ENCODE measurements at regions not wholly inside any gene's neighbourhood (a gene's known extent, or its start where the extent isn't known, plus 50 kb on each side); places are given as distances from the start of the nearest gene placed in this dataset.
"Not testable (repeated sequence)": the region's sequence is repeated elsewhere in the genome, so short reads cannot be mapped to it uniquely, and the experiment has no call there.

GRCh38 chr7:52362521-52362920, 672.9 kb upstream of the POM121L12 start:
- no peak for DNase-seq
- no peak overlapping the region for H3K4me3 Mint-ChIP-seq
- ATAC-seq (replicated peaks), result no peak
- no peak overlapping the region for H3K27ac Mint-ChIP-seq
- H3K36me3 Mint-ChIP-seq, result no peaks in the 10 kb centered on the region
- peaks cover 5 to 15% of the 10 kb centered on the region in 2 donors for H3K9me3 Mint-ChIP-seq
- H3K27me3 Mint-ChIP-seq, result no peaks in the 10 kb centered on the region
- no peaks in the 10 kb centered on the region for H3K4me1 Mint-ChIP-seq

- Mint-ChIP-seq H3K27ac (no peak overlapping the region), H3K36me3 (no peaks in the 10 kb centered on the region), H3K27me3 (no peaks in the 10 kb centered on the region), H3K9me3 (peaks cover 5 to 17% of the 10 kb centered on the region in 2 donors), H3K4me3 (no peak overlapping the region), H3K4me1 (no peaks in the 10 kb centered on the region)
- ATAC-seq (replicated peaks), result no peak
- DNase-seq, result no peak
Observed at GRCh38 chr7:52360541-52360940, 674.9 kb upstream of the POM121L12 start.

DNA sequence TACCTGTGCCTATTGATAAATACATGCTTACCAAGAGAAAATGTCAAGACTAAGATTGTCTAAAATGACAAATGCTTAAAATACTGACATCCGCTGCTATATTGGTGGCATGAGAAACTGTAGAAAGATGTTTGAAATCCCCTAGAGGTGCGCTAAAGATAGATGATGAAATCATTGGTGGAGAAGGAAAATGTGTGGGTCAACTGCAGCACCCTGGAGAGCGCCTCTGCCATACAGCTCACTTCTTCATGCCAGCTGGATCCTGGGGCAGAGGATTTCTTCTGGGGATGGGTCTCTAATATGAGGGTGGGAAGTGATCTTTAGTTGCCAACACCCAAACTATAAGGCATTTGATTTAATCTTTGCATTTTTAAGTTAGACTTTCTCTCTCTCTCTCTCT, 680.4 kb upstream of the POM121L12 start:
- peaks cover 0 to 14% of the 10 kb centered on the region in 2 donors for H3K9me3 Mint-ChIP-seq
- DNase-seq, result no peak
- no peaks in the 10 kb centered on the region for H3K4me1 Mint-ChIP-seq
- H3K27me3 Mint-ChIP-seq, result no peaks in the 10 kb centered on the region
- no peak overlapping the region for H3K4me3 Mint-ChIP-seq
- ATAC-seq (replicated peaks), result no peak
- no peak overlapping the region for H3K27ac Mint-ChIP-seq
- H3K36me3 Mint-ChIP-seq, result no peaks in the 10 kb centered on the region

- Mint-ChIP-seq H3K27ac (no peak overlapping the region), H3K9me3 (peaks cover 0 to 10% of the 10 kb centered on the region in 2 donors), H3K36me3 (no peaks in the 10 kb centered on the region), H3K27me3 (no peaks in the 10 kb centered on the region), H3K4me1 (no peaks in the 10 kb centered on the region), H3K4me3 (no peak overlapping the region)
- ATAC-seq (replicated peaks) (no peak), DNase-seq (no peak)
Observed at GRCh38 chr7:52352013-52352981, 683.1 kb upstream of the POM121L12 start.

DNA sequence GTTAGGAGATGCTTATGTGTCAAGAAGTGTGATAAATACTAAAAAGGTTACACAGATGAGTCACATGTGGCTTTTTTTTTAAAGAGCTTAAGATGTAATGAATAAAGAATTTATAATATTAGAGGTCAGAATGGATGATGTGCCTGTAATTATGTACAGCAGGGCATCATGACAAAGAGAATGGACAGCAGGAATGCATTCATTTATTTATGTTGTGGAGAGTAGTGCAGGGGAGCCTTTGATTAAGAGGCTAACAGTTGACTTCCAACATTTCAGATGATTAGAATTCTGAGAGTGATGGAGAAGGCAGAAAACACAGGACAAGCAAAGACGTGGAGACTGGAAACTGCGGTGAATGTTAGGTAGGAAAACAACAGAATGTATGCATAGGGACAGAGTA, 691.4 kb upstream of the POM121L12 start:
- no peak overlapping the region for H3K4me3 Mint-ChIP-seq
- H3K9me3 Mint-ChIP-seq, result peaks cover 6 to 8% of the 10 kb centered on the region in 2 donors
- H3K36me3 Mint-ChIP-seq, result no peaks in the 10 kb centered on the region
- DNase-seq, result no peak
- H3K27me3 Mint-ChIP-seq, result no peaks in the 10 kb centered on the region
- no peak for ATAC-seq (replicated peaks)
- H3K4me1 Mint-ChIP-seq, result no peaks in the 10 kb centered on the region
- H3K27ac Mint-ChIP-seq, result no peak overlapping the region

- Mint-ChIP-seq H3K36me3 (no peaks in the 10 kb centered on the region), H3K4me3 (no peak overlapping the region), H3K4me1 (no peaks in the 10 kb centered on the region), H3K27me3 (no peaks in the 10 kb centered on the region), H3K27ac (no peak overlapping the region), H3K9me3 (peaks cover 6% of the 10 kb centered on the region in 2 donors)
- no peak for ATAC-seq (replicated peaks)
- no peak for DNase-seq
Observed at GRCh38 chr7:52340067-52340466, 695.4 kb upstream of the POM121L12 start.

GRCh38 chr7:52328328-52328727, 707.1 kb upstream of the POM121L12 start:
- not testable (repeated sequence) for ATAC-seq (replicated peaks); H3K4me3 Mint-ChIP-seq; H3K4me1 Mint-ChIP-seq; H3K27ac Mint-ChIP-seq; H3K36me3 Mint-ChIP-seq; H3K9me3 Mint-ChIP-seq; H3K27me3 Mint-ChIP-seq; DNase-seq

DNA sequence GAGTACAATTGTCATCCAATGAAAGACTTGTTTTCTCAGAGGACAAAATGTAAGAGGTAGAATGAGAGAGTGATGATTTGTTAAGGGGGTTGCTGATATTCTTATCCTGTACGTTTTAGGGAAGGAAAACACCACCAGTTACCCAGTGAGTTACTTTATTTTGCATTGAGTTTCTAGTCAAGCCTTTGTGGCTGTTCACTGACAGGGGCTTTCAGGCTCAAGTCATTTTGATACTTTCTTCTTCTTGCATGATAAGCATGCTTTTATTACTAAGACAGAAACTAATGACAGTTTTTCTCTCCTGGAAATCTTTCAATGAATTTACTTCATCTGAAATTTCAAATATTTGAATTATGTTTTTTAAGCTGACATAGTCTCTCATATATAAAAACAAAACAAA, 710.2 kb upstream of the POM121L12 start:
- no peaks in the 10 kb centered on the region for H3K4me1 Mint-ChIP-seq
- no peak overlapping the region for H3K27ac Mint-ChIP-seq
- no peaks in the 10 kb centered on the region for H3K27me3 Mint-ChIP-seq
- H3K36me3 Mint-ChIP-seq, result no peaks in the 10 kb centered on the region
- no peak overlapping the region for H3K4me3 Mint-ChIP-seq
- no peak for ATAC-seq (replicated peaks)
- peaks cover 8 to 9% of the 10 kb centered on the region in 2 donors for H3K9me3 Mint-ChIP-seq
- no peak for DNase-seq

GRCh38 chr7:52323202-52323746, 712.2 kb upstream of the POM121L12 start:
- Mint-ChIP-seq H3K9me3 (peaks cover 8 to 13% of the 10 kb centered on the region in 2 donors), H3K4me1 (no peaks in the 10 kb centered on the region), H3K27me3 (no peaks in the 10 kb centered on the region), H3K4me3 (no peak overlapping the region), H3K36me3 (no peaks in the 10 kb centered on the region), H3K27ac (no peak overlapping the region)
- ATAC-seq (replicated peaks) (no peak), DNase-seq (no peak)

GRCh38 chr7:52320610-52321009, 714.8 kb upstream of the POM121L12 start:
- Mint-ChIP-seq H3K4me3 (no peak overlapping the region), H3K27me3 (no peaks in the 10 kb centered on the region), H3K27ac (no peak overlapping the region), H3K4me1 (no peaks in the 10 kb centered on the region), H3K9me3 (peaks cover 11 to 16% of the 10 kb centered on the region in 2 donors), H3K36me3 (no peaks in the 10 kb centered on the region)
- ATAC-seq (replicated peaks), result no peak
- DNase-seq, result no peak

DNA sequence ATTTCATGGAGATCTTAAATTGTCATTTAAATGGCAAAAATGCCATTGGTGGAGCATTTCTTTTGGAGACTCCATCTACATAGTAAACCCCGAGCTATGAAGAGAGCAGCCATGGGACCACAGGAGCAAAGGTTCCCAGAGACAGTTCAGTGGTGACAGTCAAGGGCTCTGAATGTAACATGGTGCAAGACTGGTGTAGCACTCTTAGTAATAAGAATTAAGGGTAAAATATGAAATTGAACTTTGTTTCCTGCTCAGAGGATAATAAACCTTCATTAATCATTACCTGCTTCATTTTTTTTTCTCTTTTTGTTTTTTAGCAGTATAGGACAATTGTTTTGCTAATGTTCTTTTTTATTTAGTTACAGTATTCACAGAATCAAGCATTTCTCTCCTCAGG, 717.5 kb upstream of the POM121L12 start:
- no peaks in the 10 kb centered on the region for H3K4me1 Mint-ChIP-seq
- no peaks in the 10 kb centered on the region for H3K27me3 Mint-ChIP-seq
- H3K4me3 Mint-ChIP-seq, result no peak overlapping the region
- no peaks in the 10 kb centered on the region for H3K36me3 Mint-ChIP-seq
- no peak for ATAC-seq (replicated peaks)
- H3K27ac Mint-ChIP-seq, result no peak overlapping the region
- DNase-seq, result no peak
- peaks cover 10 to 17% of the 10 kb centered on the region in 2 donors for H3K9me3 Mint-ChIP-seq

- H3K27me3 Mint-ChIP-seq, result no peaks in the 10 kb centered on the region
- no peak overlapping the region for H3K4me3 Mint-ChIP-seq
- peaks cover 7 to 11% of the 10 kb centered on the region in 2 donors for H3K9me3 Mint-ChIP-seq
- no peak for ATAC-seq (replicated peaks)
- no peaks in the 10 kb centered on the region for H3K4me1 Mint-ChIP-seq
- H3K27ac Mint-ChIP-seq, result no peak overlapping the region
- H3K36me3 Mint-ChIP-seq, result no peaks in the 10 kb centered on the region
- no peak for DNase-seq
Observed at GRCh38 chr7:52311886-52312285, 723.5 kb upstream of the POM121L12 start.

- Mint-ChIP-seq H3K4me3 (no peak overlapping the region), H3K4me1 (no peaks in the 10 kb centered on the region), H3K36me3 (no peaks in the 10 kb centered on the region), H3K27me3 (no peaks in the 10 kb centered on the region), H3K9me3 (peaks cover 2 to 4% of the 10 kb centered on the region in 2 donors), H3K27ac (no peak overlapping the region)
- ATAC-seq (replicated peaks), result no peak
- DNase-seq, result no peak
Observed at GRCh38 chr7:52309631-52310030, 725.8 kb upstream of the POM121L12 start.

DNA sequence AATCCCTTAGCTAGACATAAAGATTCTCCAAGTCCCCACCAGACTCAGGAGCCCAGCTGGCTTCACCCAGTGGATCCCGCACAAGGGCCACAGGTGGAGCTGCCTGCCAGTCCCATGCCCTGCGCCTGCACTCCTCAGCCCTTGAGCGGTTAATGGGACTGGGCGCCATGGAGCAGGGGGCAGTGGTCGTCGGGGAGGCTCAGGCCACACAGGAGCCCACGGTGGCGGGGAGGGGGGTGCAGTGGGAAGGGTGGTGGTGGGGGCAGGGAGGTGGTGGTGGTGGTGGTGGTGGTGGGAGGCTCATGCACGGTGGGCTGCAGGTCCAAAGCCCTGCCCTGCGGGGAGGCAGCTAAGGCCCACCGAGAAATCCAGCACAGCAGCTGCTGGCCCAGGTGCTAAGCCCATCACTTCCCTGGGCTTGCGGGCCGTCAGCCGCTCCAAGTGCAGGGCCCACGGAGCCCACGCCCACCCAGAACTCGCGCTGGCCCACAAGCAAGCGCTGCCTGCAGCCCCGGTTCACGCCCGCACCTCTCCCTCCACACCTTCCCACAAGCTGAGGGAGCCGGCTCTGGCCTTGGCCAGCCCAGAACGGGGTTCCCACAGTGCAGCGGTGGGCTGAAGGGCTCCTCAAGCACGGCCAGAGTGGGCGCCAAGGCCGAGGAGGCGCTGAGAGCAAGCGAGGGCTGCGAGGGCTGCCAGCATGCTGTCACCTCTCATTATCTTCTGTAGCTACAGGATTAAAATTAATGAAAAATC, 732.5 kb upstream of the POM121L12 start:
- peaks cover 0 to 5% of the 10 kb centered on the region in 2 donors for H3K9me3 Mint-ChIP-seq
- H3K27me3 Mint-ChIP-seq, result no peaks in the 10 kb centered on the region
- DNase-seq (no peak), ATAC-seq (replicated peaks) (no peak)
- no peak overlapping the region for H3K27ac Mint-ChIP-seq
- H3K36me3 Mint-ChIP-seq, result no peaks in the 10 kb centered on the region
- no peak overlapping the region for H3K4me3 Mint-ChIP-seq
- H3K4me1 Mint-ChIP-seq, result no peaks in the 10 kb centered on the region
